ENCODE measurements at regions not wholly inside any gene's neighbourhood (a gene's known extent, or its start where the extent isn't known, plus 50 kb on each side); places are given as distances from the start of the nearest gene placed in this dataset.

DNA sequence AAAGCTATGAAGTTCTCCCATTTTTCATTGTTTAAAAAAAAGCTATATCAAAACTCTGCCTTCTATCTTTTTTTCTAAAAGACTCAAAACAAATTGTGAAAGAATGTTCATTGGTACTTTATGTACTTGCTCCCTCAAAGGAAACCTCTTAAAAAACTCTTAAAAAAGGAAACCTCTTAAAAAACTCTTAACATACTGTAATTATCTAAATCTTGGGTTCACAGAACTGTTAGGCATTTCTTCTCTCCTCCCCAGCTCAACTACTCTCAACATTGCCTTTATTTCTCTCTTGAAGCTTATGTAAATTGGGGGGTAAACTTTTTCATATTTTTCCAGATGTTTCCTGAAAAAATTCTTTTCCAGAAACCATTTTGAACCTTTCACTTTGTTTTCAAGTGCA is 330.5 kb upstream of the SLC39A10 start:
- Histone ChIP-seq H2AFZ (ENCODE audit: insufficient read depth, low read depth, low read length, poor library complexity, severe bottlenecking) (no peak overlapping the region), H3K4me1 (ENCODE audit: control insufficient read depth in 1 of 2, insufficient read depth in 2 of 2, low read length in 2 of 2) (no peaks in the 10 kb centered on the region)

DNA sequence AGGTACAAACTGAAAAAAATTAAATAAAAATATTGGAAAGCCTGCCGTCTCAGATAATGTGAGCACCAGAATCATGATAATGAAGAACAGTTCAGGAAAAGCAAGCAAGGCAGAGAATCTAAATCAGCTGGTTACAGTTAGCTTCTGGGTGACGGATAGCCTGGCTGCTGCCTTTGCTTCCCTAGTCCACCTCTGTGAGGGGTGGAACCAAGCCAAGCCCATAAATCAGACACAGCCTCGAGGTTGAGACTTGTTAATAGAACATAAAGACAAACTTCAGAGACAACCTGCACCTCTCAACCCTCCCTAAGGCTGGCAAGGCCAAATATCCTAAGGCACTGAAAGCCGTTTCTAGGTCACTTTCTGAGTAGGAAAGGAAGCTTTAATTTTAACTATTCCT is 334.7 kb upstream of the SLC39A10 start:
- no peaks in the 10 kb centered on the region for H4K20me1 ChIP-seq (ENCODE audit: insufficient read depth, low read length)
- Mint-ChIP-seq H3K36me3 (no peaks in the 10 kb centered on the region), H3K4me1 (no peaks in the 10 kb centered on the region), H3K4me3 (no peak overlapping the region), H3K27ac (no peak overlapping the region), H3K9me3 (peaks cover 0 to 2% (median 0%) of the 10 kb centered on the region in 7 donors), H3K27me3 (ENCODE audit: low read depth in 3 of 3) (no peaks in the 10 kb centered on the region)
- H3K9ac ChIP-seq (ENCODE audit: insufficient read depth, low read length, poor library complexity, severe bottlenecking) = no peak overlapping the region
- no peak overlapping the region for H3K4me2 ChIP-seq (replicated peaks; ENCODE audit: extremely low read depth, low read length, poor library complexity, severe bottlenecking)
- no peak overlapping the region for H3K4me3 ChIP-seq (replicated peaks in 1 of 3; ENCODE audit: low read depth in 2 of 3, low read length in 3 of 3)
- no peak overlapping the region for H3K27ac ChIP-seq (ENCODE audit: low read depth in 1 of 2, low read length in 2 of 2)
- 18% methylated on average over 1 of the region's 4 CpGs for WGBS (ENCODE audit: insufficient coverage)
- no peaks in the 10 kb centered on the region for H3K4me1 ChIP-seq (ENCODE audit: control insufficient read depth in 1 of 2, insufficient read depth in 2 of 2, low read length in 2 of 2)
- TF ChIP-seq, protein P1, sequence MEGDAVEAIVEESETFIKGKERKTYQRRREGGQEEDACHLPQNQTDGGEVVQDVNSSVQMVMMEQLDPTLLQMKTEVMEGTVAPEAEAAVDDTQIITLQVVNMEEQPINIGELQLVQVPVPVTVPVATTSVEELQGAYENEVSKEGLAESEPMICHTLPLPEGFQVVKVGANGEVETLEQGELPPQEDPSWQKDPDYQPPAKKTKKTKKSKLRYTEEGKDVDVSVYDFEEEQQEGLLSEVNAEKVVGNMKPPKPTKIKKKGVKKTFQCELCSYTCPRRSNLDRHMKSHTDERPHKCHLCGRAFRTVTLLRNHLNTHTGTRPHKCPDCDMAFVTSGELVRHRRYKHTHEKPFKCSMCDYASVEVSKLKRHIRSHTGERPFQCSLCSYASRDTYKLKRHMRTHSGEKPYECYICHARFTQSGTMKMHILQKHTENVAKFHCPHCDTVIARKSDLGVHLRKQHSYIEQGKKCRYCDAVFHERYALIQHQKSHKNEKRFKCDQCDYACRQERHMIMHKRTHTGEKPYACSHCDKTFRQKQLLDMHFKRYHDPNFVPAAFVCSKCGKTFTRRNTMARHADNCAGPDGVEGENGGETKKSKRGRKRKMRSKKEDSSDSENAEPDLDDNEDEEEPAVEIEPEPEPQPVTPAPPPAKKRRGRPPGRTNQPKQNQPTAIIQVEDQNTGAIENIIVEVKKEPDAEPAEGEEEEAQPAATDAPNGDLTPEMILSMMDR (IDR thresholded peaks at IDR 0.05) = no peak
- intact Hi-C loops (cut with micrococcal nuclease) = no loop called here
- DNase-seq = no peak
- no peaks in the 10 kb centered on the region for H3K79me2 ChIP-seq (ENCODE audit: insufficient read depth, low read length)
- no peaks in the 10 kb centered on the region for H3K27me3 ChIP-seq (ENCODE audit: control insufficient read depth in 2 of 2, insufficient read depth in 2 of 2, low read length in 2 of 2)
- H3K9me3 ChIP-seq (replicated peaks in 1 of 2; ENCODE audit: control insufficient read depth in 1 of 2, insufficient read depth in 1 of 2, low read length in 2 of 2) = peaks cover 0 to 3% of the 10 kb centered on the region in 2 donors
- peak overlapping the region; percentile 6 for H2AFZ ChIP-seq (ENCODE audit: insufficient read depth, low read depth, low read length, poor library complexity, severe bottlenecking)
- H3K36me3 ChIP-seq (replicated peaks in 1 of 2; ENCODE audit: control insufficient read depth in 1 of 2, insufficient read depth in 2 of 2, low read length in 2 of 2) = no peaks in the 10 kb centered on the region

More for the DNA sequence above, 330.5 kb upstream of the SLC39A10 start:
- no peak for DNase-seq
- no peaks in the 10 kb centered on the region for H3K36me3 ChIP-seq (replicated peaks in 1 of 2; ENCODE audit: control insufficient read depth in 1 of 2, insufficient read depth in 2 of 2, low read length in 2 of 2)
- H3K4me2 ChIP-seq (replicated peaks; ENCODE audit: extremely low read depth, low read length, poor library complexity, severe bottlenecking) = no peak overlapping the region
- intact Hi-C loops (cut with micrococcal nuclease) = no loop called here
- Mint-ChIP-seq H3K36me3 (no peaks in the 10 kb centered on the region), H3K27me3 (ENCODE audit: low read depth in 3 of 3) (no peaks in the 10 kb centered on the region), H3K27ac (no peak overlapping the region), H3K4me1 (no peaks in the 10 kb centered on the region), H3K9me3 (peaks cover 0 to 4% (median 2%) of the 10 kb centered on the region in 7 donors), H3K4me3 (no peak overlapping the region)
- no peaks in the 10 kb centered on the region for H3K79me2 ChIP-seq (ENCODE audit: insufficient read depth, low read length)
- no peak overlapping the region for H3K27ac ChIP-seq (ENCODE audit: low read depth in 1 of 2, low read length in 2 of 2)
- H3K27me3 ChIP-seq (ENCODE audit: control insufficient read depth in 2 of 2, insufficient read depth in 2 of 2, low read length in 2 of 2) = no peaks in the 10 kb centered on the region
- TF ChIP-seq, protein P1 (IDR thresholded peaks at IDR 0.05) = no peak
- H3K9ac ChIP-seq (ENCODE audit: insufficient read depth, low read length, poor library complexity, severe bottlenecking) = no peak overlapping the region
- no peaks in the 10 kb centered on the region for H4K20me1 ChIP-seq (ENCODE audit: insufficient read depth, low read length)
- H3K9me3 ChIP-seq (replicated peaks in 1 of 2; ENCODE audit: control insufficient read depth in 1 of 2, insufficient read depth in 1 of 2, low read length in 2 of 2) = peaks cover 0 to 3% of the 10 kb centered on the region in 2 donors
- H3K4me3 ChIP-seq (replicated peaks in 1 of 3; ENCODE audit: low read depth in 2 of 3, low read length in 3 of 3) = no peak overlapping the region

All from CD14-positive monocyte (primary cell).